OCI-LY7 (cell line): ENCODE measurements at regions not wholly inside any gene's neighbourhood (a gene's known extent, or its start where the extent isn't known, plus 50 kb on each side); places are given as distances from the start of the nearest gene placed in this dataset.

ENCODE experiments used
- EZH2phosphoT487 ChIP-seq: fragments of 200-600 bp; sonication (generic); IDR thresholded peaks from 2 replicates; pipeline ENCODE4 v1.6.1; 2018; ENCODE audit warnings: low read depth, borderline replicate concordance, mild to moderate bottlenecking, mixed run types, antibody characterized with exemption, low read length, moderate library complexity, mixed read lengths
- TF ChIP-seq, protein P1 (sequence below): fragments of 200-600 bp; sonication (generic); conservative IDR thresholded peaks from 2 replicates; pipeline ENCODE4 v1.5.1; 2014; ENCODE audit warnings: mild to moderate bottlenecking, antibody characterized with exemption, low read length, moderate library complexity, mixed read lengths

DNA sequence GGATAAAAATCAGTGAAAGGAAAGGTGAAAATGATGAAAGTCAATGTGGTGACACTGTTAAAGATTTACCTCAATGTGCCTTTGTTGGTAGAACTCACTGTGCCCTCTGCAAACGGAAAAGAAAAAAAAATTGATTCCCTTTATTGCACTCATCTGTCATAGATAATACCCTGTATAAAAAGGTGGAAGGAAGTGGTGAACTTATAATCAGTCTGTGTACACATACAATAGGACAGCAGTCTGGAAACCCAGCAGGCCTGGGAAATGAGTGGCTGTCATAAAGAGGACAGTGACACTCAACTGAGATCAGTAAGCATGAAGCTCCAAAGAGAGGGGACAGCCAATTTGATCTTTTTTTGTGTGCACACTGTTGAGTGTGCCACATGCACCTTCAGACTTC, 364.7 kb downstream of the NOVA1 start:
- TF ChIP-seq, protein P1, sequence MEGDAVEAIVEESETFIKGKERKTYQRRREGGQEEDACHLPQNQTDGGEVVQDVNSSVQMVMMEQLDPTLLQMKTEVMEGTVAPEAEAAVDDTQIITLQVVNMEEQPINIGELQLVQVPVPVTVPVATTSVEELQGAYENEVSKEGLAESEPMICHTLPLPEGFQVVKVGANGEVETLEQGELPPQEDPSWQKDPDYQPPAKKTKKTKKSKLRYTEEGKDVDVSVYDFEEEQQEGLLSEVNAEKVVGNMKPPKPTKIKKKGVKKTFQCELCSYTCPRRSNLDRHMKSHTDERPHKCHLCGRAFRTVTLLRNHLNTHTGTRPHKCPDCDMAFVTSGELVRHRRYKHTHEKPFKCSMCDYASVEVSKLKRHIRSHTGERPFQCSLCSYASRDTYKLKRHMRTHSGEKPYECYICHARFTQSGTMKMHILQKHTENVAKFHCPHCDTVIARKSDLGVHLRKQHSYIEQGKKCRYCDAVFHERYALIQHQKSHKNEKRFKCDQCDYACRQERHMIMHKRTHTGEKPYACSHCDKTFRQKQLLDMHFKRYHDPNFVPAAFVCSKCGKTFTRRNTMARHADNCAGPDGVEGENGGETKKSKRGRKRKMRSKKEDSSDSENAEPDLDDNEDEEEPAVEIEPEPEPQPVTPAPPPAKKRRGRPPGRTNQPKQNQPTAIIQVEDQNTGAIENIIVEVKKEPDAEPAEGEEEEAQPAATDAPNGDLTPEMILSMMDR, result no peak
- TF ChIP-seq EZH2phosphoT487, result no peak
